B cell (primary cell): ENCODE measurements at regions not wholly inside any gene's neighbourhood (a gene's known extent, or its start where the extent isn't known, plus 50 kb on each side); places are given as distances from the start of the nearest gene placed in this dataset.

Source experiments
- ATAC-seq: fragments of 200-7000 bp; cut with Tn5 transposase; one replicate; pipeline ENCODE4 v1.10.0; 2021; ENCODE audit warnings: low read depth, mild to moderate bottlenecking, moderate number of reproducible peaks, moderate library complexity
- CTCF ChIA-PET: fragments of 350-600 bp; sonication (Branson Sonifier 250); formaldehyde crosslinking; loops from one replicate; lab custom pipeline; 2021; ENCODE audit warnings: antibody characterized with exemption, inconsistent platforms; lab: Charles Lee
- POLR2A ChIA-PET: fragments of 350-600 bp; sonication (Branson Sonifier 250); formaldehyde crosslinking; loops from one replicate; lab custom pipeline; 2021; ENCODE audit warnings: antibody characterized with exemption; lab: Charles Lee
- DNase-seq: peaks from one replicate; pipeline ENCODE4 v3.0.0; 2013
- H2AFZ ChIP-seq: 2 replicates; pipeline ENCODE4 v1.6.1; 2012; ENCODE audit warnings: mild to moderate bottlenecking, low read depth, low read length; ENCODE audit not compliant: insufficient read depth, poor library complexity, severe bottlenecking
- H3K27ac ChIP-seq, 2 donors: 1 replicate in 1 of 2; 2 replicates in 1 of 2; pipeline ENCODE4 v1.5.1; 2012 to 2013; ENCODE audit warnings: low read length in 2 of 2, mild to moderate bottlenecking in 2 of 2, moderate library complexity in 1 of 2
- H3K27me3 ChIP-seq, 4 experiments: fragments of 200-600 bp in 1 of 4; sonication (generic) in 1 of 4; replicated peaks in 1 of 4; 1 replicate in 2 of 4; 2 replicates in 2 of 4; pipeline versions ENCODE4 v1.6.1 to v1.7.0; 2013 to 2016; ENCODE audit warnings: low read length in 3 of 4, mild to moderate bottlenecking in 2 of 4, mixed read lengths in 1 of 4, moderate library complexity in 1 of 4; ENCODE audit not compliant: insufficient read depth in 4 of 4, control insufficient read depth in 3 of 4; ENCODE audit errors: control extremely low read depth in 1 of 4
- H3K36me3 ChIP-seq, 2 experiments: replicated peaks in 1 of 2; 1 replicate in 1 of 2; 2 replicates in 1 of 2; pipeline versions ENCODE4 v1.6.1 to v1.7.1; 2013; ENCODE audit warnings: low read length in 1 of 2; ENCODE audit not compliant: insufficient read depth in 2 of 2, control insufficient read depth in 1 of 2; ENCODE audit errors: control extremely low read depth in 1 of 2, extremely low read depth in 1 of 2
- H3K4me1 ChIP-seq, 2 donors: fragments of 200-600 bp in 1 of 2; sonication (generic) in 1 of 2; 1 replicate in 1 of 2; 2 replicates in 1 of 2; pipeline versions ENCODE4 v1.5.1 to v1.6.1; 2013 to 2017; ENCODE audit warnings: low read length in 2 of 2; ENCODE audit not compliant: control insufficient read depth in 2 of 2, insufficient read depth in 2 of 2
- H3K4me2 ChIP-seq: replicated peaks from 2 replicates; pipeline ENCODE3; 2012; ENCODE audit warnings: mild to moderate bottlenecking, low read depth, low read length; ENCODE audit not compliant: poor library complexity, severe bottlenecking
- H3K4me3 ChIP-seq, 5 experiments: fragments of 200-600 bp in 1 of 5; sonication (generic) in 1 of 5; 1 replicate in 3 of 5; 2 replicates in 2 of 5; pipeline versions ENCODE4 v1.5.1 to v1.7.0; 2011 to 2016; ENCODE audit warnings: low read length in 4 of 5, mild to moderate bottlenecking in 4 of 5, low read depth in 2 of 5, control low read depth in 1 of 5, moderate library complexity in 1 of 5; ENCODE audit not compliant: insufficient read depth in 1 of 5; ENCODE audit errors: control extremely low read depth in 1 of 5, extremely low read depth in 1 of 5
- H3K79me2 ChIP-seq: fragments of 200-600 bp; sonication (generic); one replicate; pipeline ENCODE4 v1.6.0; 2016; ENCODE audit warnings: low read length; ENCODE audit not compliant: control insufficient read depth, insufficient read depth
- H3K9ac ChIP-seq: fragments of 200-600 bp; sonication (generic); 2 replicates; pipeline ENCODE4 v1.6.1; 2017; ENCODE audit warnings: mild to moderate bottlenecking, low read length, moderate library complexity
- H3K9me3 ChIP-seq, 3 donors: one replicate each; pipeline versions ENCODE4 v1.6.1 to v1.7.1; 2013; ENCODE audit warnings: low read length in 2 of 3; ENCODE audit not compliant: control insufficient read depth in 2 of 3, insufficient read depth in 1 of 3; ENCODE audit errors: control extremely low read depth in 1 of 3
- H4K20me1 ChIP-seq: 2 replicates; pipeline ENCODE4 v1.6.0; 2012; ENCODE audit warnings: mild to moderate bottlenecking, low read length; ENCODE audit not compliant: insufficient read depth, control insufficient read depth, poor library complexity, severe bottlenecking
- H3K27ac Mint-ChIP-seq: one replicate; pipeline ENCODE4 v1.8.0; 2021; ENCODE audit warnings: mixed read lengths
- H3K27me3 Mint-ChIP-seq: one replicate; pipeline ENCODE4 v1.8.0; 2021; ENCODE audit warnings: mixed read lengths
- H3K4me1 Mint-ChIP-seq: one replicate; pipeline ENCODE4 v1.8.0; 2021; ENCODE audit warnings: mixed read lengths
- H3K4me3 Mint-ChIP-seq: one replicate; pipeline ENCODE4 v1.8.0; 2021; ENCODE audit warnings: mixed read lengths
- H3K9me3 Mint-ChIP-seq: one replicate; pipeline ENCODE4 v1.8.0; 2022; ENCODE audit warnings: mixed read lengths; ENCODE audit not compliant: insufficient read depth
- CTCF ChIP-seq: fragments of 200-600 bp; IDR thresholded peaks from one replicate; pipeline ENCODE4 v1.8.0; 2022; ENCODE audit warnings: antibody characterized with exemption, mild to moderate bottlenecking
- EZH2 ChIP-seq: IDR thresholded peaks from 2 replicates; pipeline ENCODE4 v1.6.1; 2012; ENCODE audit warnings: borderline replicate concordance, low read depth, mild to moderate bottlenecking, moderate library complexity, low read length; ENCODE audit not compliant: insufficient read depth, poor library complexity, severe bottlenecking
- WGBS: methylation state at CpG from one replicate; pipeline ENCODE4 v1.1.5; 2013; ENCODE audit warnings: missing lambda C conversion rate; ENCODE audit not compliant: insufficient coverage; 5-methylcytosine and 5-hydroxymethylcytosine counted together
- intact Hi-C: fragments of 100-400 bp; cut with micrococcal nuclease; formaldehyde crosslinking; loops from one replicate; pipeline ENCODE4 v1.10.0; 2022

DNA sequence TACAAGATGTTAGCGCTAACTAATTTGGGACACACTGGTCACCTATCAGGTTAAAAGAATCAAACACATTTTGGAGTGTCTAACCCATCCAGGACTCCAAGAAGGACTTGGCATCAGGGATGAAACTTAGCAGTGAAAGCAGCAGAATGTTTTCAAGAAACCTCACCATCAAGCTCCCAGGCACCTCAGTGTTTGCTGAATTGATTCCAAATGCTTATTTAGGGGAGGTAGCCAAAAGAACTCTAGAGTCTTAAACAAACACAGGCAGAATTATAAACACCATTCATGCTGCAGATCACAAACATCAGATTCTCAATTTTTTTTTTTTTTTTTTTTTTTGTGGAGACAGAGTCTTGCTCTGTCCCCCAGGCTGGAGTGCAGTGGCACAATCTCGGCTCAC is 122.8 kb upstream of the UXS1 start:
- intact Hi-C loops, result no loop called here
- Histone ChIP-seq H3K27me3 (no peaks in the 10 kb centered on the region), H3K4me3 (no peak overlapping the region), H3K27ac (no peak overlapping the region), H3K4me1 (no peaks in the 10 kb centered on the region), H4K20me1 (no peaks in the 10 kb centered on the region), H3K4me2 (no peak overlapping the region), H2AFZ (no peak overlapping the region), H3K9ac (no peak overlapping the region), H3K36me3 (no peaks in the 10 kb centered on the region), H3K79me2 (no peaks in the 10 kb centered on the region), H3K9me3 (no peaks in the 10 kb centered on the region)
- H3K4me3 Mint-ChIP-seq, result no peak overlapping the region
- H3K27me3 Mint-ChIP-seq, result no peaks in the 10 kb centered on the region
- TF ChIP-seq EZH2, result no peak
- no peak for TF ChIP-seq CTCF
- ATAC-seq (no peak), DNase-seq (no peak)
- ChIA-PET POLR2A (no interaction called here), CTCF (no interaction called here)
- no peak overlapping the region for H3K27ac Mint-ChIP-seq
- H3K9me3 Mint-ChIP-seq, result no peaks in the 10 kb centered on the region
- no CpG with 5 or more reads among the region's 2 CpGs for WGBS
- no peaks in the 10 kb centered on the region for H3K4me1 Mint-ChIP-seq

DNA sequence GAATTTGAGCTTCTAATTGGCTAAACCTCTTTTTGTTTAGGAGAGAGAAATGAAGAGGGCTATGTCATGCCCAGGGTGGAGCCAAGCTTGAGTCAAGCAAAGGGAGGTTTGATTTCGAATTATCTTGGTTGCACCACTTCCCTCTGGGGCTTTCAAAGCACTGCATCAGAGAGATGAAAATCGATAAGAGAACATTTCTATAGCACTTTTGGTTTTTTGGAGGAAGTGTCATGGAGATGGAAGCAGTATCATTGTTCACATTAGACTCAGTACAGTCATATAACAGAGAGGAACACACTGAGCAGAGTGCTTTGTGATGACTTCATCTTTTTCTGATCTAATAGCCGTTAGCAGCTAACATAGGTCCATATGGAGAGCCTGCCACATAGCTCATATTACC is 120.3 kb upstream of the UXS1 start:
- no peak for TF ChIP-seq CTCF
- TF ChIP-seq EZH2, result no peak
- intact Hi-C loops, result no loop called here
- ChIA-PET POLR2A (interaction anchor here (0.6 kb wide), 1 partner anchor 17 kb away, joined by 4 read pairs; no protein-coding TSS in a partner anchor), CTCF (no interaction called here)
- H2AFZ ChIP-seq, result no peak overlapping the region
- no peaks in the 10 kb centered on the region for H3K27me3 ChIP-seq
- H3K9me3 ChIP-seq, result no peaks in the 10 kb centered on the region
- H3K4me1 ChIP-seq, result no peaks in the 10 kb centered on the region
- 50% methylated on average over 1 of the region's 3 CpGs for WGBS
- H3K9me3 Mint-ChIP-seq, result no peaks in the 10 kb centered on the region
- DNase-seq, result no peak
- H3K4me2 ChIP-seq, result no peak overlapping the region
- no peak overlapping the region for H3K4me3 Mint-ChIP-seq
- no peaks in the 10 kb centered on the region for H3K4me1 Mint-ChIP-seq
- ATAC-seq, result no peak
- H3K27ac ChIP-seq, result no peak overlapping the region
- no peak overlapping the region for H3K9ac ChIP-seq
- H3K27me3 Mint-ChIP-seq, result no peaks in the 10 kb centered on the region
- H3K27ac Mint-ChIP-seq, result no peak overlapping the region
- no peaks in the 10 kb centered on the region for H3K79me2 ChIP-seq
- no peak overlapping the region for H3K4me3 ChIP-seq
- no peaks in the 10 kb centered on the region for H4K20me1 ChIP-seq
- H3K36me3 ChIP-seq, result no peaks in the 10 kb centered on the region
